ENCODE measurements at regions not wholly inside any gene's neighbourhood (a gene's known extent, or its start where the extent isn't known, plus 50 kb on each side); places are given as distances from the start of the nearest gene placed in this dataset.

GRCh38 chr4:29199485-29199884 is 1520.7 kb upstream of the PCDH7 start:
- TF ChIP-seq CTCF (conservative IDR thresholded peaks at IDR 0.05) (no peak), EZH2 (IDR thresholded peaks at IDR 0.05; ENCODE audit: low read depth) (no peak)
